ENCODE measurements at regions not wholly inside any gene's neighbourhood (a gene's known extent, or its start where the extent isn't known, plus 50 kb on each side); places are given as distances from the start of the nearest gene placed in this dataset.

DNA sequence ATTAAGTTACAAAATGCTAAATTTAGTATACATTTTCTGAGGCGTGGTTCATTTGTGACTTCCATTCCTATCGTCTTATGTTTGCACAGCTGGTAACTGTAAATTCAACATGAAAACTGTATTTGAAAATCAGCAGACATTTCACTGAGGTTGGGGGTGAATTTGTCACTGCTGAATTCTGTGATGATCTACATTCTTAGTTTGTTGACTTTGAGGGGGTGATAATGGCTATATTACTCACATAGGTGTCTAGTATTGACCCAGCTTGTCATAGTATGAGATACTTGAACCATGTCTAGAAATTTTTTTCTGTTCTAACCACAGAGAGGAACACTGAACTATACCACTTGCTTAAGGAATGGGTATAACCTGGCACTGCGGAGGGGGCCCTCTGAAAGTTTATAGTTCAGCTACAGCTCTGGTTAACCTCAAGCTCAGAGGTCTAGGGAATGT, 313.3 kb downstream of the PIK3R1 start:
- no peak overlapping the region for H3K9ac ChIP-seq

More for the DNA sequence above, 313.3 kb downstream of the PIK3R1 start:
- TF ChIP-seq FOSL2 (IDR thresholded peaks at IDR 0.05; ENCODE audit: borderline replicate concordance, low read depth) (no peak), POLR2AphosphoS5 (IDR thresholded peaks at IDR 0.05; ENCODE audit: low read depth, low read length) (no peak), ZBTB33 (IDR thresholded peaks at IDR 0.05; ENCODE audit: borderline replicate concordance, low read depth) (no peak), YY1 (IDR thresholded peaks at IDR 0.05; ENCODE audit: low read depth) (no peak), EZH2phosphoT487 (IDR thresholded peaks at IDR 0.05; ENCODE audit: borderline replicate concordance, low read depth) (no peak), FOXJ3 (CRISPR knock-in tag; IDR thresholded peaks at IDR 0.05) (no peak), NRF1 (IDR thresholded peaks at IDR 0.05; ENCODE audit: low read depth, low read length) (no peak), USF1 (IDR thresholded peaks at IDR 0.05; ENCODE audit: borderline replicate concordance, low read depth) (no peak), RAD21 (IDR thresholded peaks at IDR 0.05; ENCODE audit: low read length) (no peak), TAF1 (IDR thresholded peaks at IDR 0.05; ENCODE audit: borderline replicate concordance, low read depth, low read length) (no peak), GATA2 (CRISPR knock-in tag; IDR thresholded peaks at IDR 0.05) (no peak), GABPA (IDR thresholded peaks at IDR 0.05; ENCODE audit: low read depth) (no peak), MXI1 (IDR thresholded peaks at IDR 0.05; ENCODE audit: low read depth, low read length) (no peak)
- TF ChIP-seq, protein P1, sequence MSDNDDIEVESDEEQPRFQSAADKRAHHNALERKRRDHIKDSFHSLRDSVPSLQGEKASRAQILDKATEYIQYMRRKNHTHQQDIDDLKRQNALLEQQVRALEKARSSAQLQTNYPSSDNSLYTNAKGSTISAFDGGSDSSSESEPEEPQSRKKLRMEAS (IDR thresholded peaks at IDR 0.05; ENCODE audit: low read depth) = no peak
- TF ChIP-seq, protein P2, sequence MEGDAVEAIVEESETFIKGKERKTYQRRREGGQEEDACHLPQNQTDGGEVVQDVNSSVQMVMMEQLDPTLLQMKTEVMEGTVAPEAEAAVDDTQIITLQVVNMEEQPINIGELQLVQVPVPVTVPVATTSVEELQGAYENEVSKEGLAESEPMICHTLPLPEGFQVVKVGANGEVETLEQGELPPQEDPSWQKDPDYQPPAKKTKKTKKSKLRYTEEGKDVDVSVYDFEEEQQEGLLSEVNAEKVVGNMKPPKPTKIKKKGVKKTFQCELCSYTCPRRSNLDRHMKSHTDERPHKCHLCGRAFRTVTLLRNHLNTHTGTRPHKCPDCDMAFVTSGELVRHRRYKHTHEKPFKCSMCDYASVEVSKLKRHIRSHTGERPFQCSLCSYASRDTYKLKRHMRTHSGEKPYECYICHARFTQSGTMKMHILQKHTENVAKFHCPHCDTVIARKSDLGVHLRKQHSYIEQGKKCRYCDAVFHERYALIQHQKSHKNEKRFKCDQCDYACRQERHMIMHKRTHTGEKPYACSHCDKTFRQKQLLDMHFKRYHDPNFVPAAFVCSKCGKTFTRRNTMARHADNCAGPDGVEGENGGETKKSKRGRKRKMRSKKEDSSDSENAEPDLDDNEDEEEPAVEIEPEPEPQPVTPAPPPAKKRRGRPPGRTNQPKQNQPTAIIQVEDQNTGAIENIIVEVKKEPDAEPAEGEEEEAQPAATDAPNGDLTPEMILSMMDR (IDR thresholded peaks at IDR 0.05) = no peak
- TF ChIP-seq, protein P3, sequence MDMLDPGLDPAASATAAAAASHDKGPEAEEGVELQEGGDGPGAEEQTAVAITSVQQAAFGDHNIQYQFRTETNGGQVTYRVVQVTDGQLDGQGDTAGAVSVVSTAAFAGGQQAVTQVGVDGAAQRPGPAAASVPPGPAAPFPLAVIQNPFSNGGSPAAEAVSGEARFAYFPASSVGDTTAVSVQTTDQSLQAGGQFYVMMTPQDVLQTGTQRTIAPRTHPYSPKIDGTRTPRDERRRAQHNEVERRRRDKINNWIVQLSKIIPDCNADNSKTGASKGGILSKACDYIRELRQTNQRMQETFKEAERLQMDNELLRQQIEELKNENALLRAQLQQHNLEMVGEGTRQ (IDR thresholded peaks at IDR 0.05; ENCODE audit: borderline replicate concordance, low read depth, low read length) = no peak
- WGBS (ENCODE audit: low lambda C conversion rate) = 71% methylated on average over 3 of the region's 3 CpGs
- Histone ChIP-seq H3K4me3 (ENCODE audit: low read depth in 2 of 2, low read length in 1 of 2) (no peak overlapping the region), H3K9me2 (no peaks in the 10 kb centered on the region), H3F3A (replicated peaks; ENCODE audit: insufficient read depth) (peaks cover 6% of the 10 kb centered on the region), H4K20me1 (ENCODE audit: insufficient read depth) (no peaks in the 10 kb centered on the region), H3K27ac (ENCODE audit: low read depth in 2 of 2, low read length in 1 of 2) (peak overlapping the region in 1 of 2 experiments; percentile 50; a peak in 2 of 4 replicates), H3K4me2 (no peak overlapping the region), H3K9me3 (no peaks in the 10 kb centered on the region), H3K4me1 (ENCODE audit: control insufficient read depth in 1 of 2, insufficient read depth in 2 of 2, low read depth in 1 of 2, low read length in 1 of 2) (peaks cover 9 to 11% of the 10 kb centered on the region in 2 experiments; a peak in 3 of 4 replicates), H3K79me2 (ENCODE audit: insufficient read depth) (no peaks in the 10 kb centered on the region), H3K27me3 (ENCODE audit: insufficient read depth) (no peaks in the 10 kb centered on the region), H2AFZ (ENCODE audit: low read depth) (no peak overlapping the region; the same call in 1 of the 2 replicates), H3K36me3 (replicated peaks in 1 of 2; ENCODE audit: control insufficient read depth in 1 of 2, insufficient read depth in 2 of 2, low read length in 1 of 2) (no peaks in the 10 kb centered on the region)
- ChIA-PET POLR2A (no interaction called here), CTCF (interaction anchor here (0.8 kb wide), 1 partner anchor 243 kb away, joined by 3 read pairs; no protein-coding TSS in a partner anchor)
- no peak for DNase-seq
